ENCODE measurements at regions not wholly inside any gene's neighbourhood (a gene's known extent, or its start where the extent isn't known, plus 50 kb on each side); places are given as distances from the start of the nearest gene placed in this dataset.
"Not testable (repeated sequence)": the region's sequence is repeated elsewhere in the genome, so short reads cannot be mapped to it uniquely, and the experiment has no call there.

GRCh38 chr17:30609682-30610081 is 132.5 kb downstream of the GOSR1 start:
- TF ChIP-seq CTCF (IDR thresholded peaks at IDR 0.05 in 2 of 3, conservative IDR thresholded peaks at IDR 0.05 in 1 of 3; ENCODE audit: control insufficient read depth in 2 of 3, extremely low read depth in 1 of 3, insufficient read depth in 1 of 3, low read depth in 3 of 3, low read length in 3 of 3); RCOR1 (conservative IDR thresholded peaks at IDR 0.05; ENCODE audit: low read depth, low read length); ZBTB33 (IDR thresholded peaks at IDR 0.05); ZBTB40 (IDR thresholded peaks at IDR 0.05; ENCODE audit: borderline replicate concordance); ZNF274 (IDR thresholded peaks at IDR 0.05; ENCODE audit: insufficient read depth, insufficient read length); POLR2AphosphoS5 (IDR thresholded peaks at IDR 0.05; ENCODE audit: low read length); RELB (IDR thresholded peaks at IDR 0.05; ENCODE audit: low read depth); BCLAF1 (IDR thresholded peaks at IDR 0.05); IRF3 (IDR thresholded peaks at IDR 0.05); CUX1 (IDR thresholded peaks at IDR 0.05; ENCODE audit: insufficient replicate concordance, low read depth, low read length); ZSCAN29 (IDR thresholded peaks at IDR 0.05); USF2 (IDR thresholded peaks at IDR 0.05; ENCODE audit: borderline replicate concordance, low read depth, low read length); HDAC6 (IDR thresholded peaks at IDR 0.05; ENCODE audit: unreplicated experiment); MYC (IDR thresholded peaks at IDR 0.05; ENCODE audit: insufficient read depth, insufficient read length, insufficient replicate concordance, low read length, severe bottlenecking): not testable (repeated sequence)

Data from GM12878 (cell line).